Left hindlimb (tissue), 1 donor: ENCODE measurements at regions not wholly inside any gene's neighbourhood (a gene's known extent, or its start where the extent isn't known, plus 50 kb on each side); places are given as distances from the start of the nearest gene placed in this dataset.
A peak's percentile ranks its signal among the peaks of the same experiment; 100 is the strongest.

ENCODE experiments used
- DNase-seq: peaks from one replicate; pipeline ENCODE4 v3.0.0-alpha.2; 2018

GRCh38 chr13:63206461-63206860 is 1790.8 kb upstream of the PCDH20 start:
- no peak for DNase-seq

GRCh38 chr13:63201493-63201892 is 1785.8 kb upstream of the PCDH20 start:
- no peak for DNase-seq

- no peak for DNase-seq
Measured at GRCh38 chr13:63199508-63199907, 1783.9 kb upstream of the PCDH20 start.

GRCh38 chr13:63198071-63198470 is 1782.4 kb upstream of the PCDH20 start:
- peak; percentile 33 for DNase-seq

- no peak for DNase-seq
Measured at GRCh38 chr13:63195726-63196125, 1780.1 kb upstream of the PCDH20 start.

- no peak for DNase-seq
Measured at GRCh38 chr13:63190742-63191141, 1775.1 kb upstream of the PCDH20 start.

GRCh38 chr13:63190219-63190618 is 1774.6 kb upstream of the PCDH20 start:
- no peak for DNase-seq

- DNase-seq = no peak
Measured at GRCh38 chr13:63189712-63190111, 1774.1 kb upstream of the PCDH20 start.

- DNase-seq = peak; percentile 30
Measured at GRCh38 chr13:63184693-63185092, 1769.0 kb upstream of the PCDH20 start.

- DNase-seq = no peak
Measured at GRCh38 chr13:63175536-63175935, 1759.9 kb upstream of the PCDH20 start.

- DNase-seq = no peak
Measured at GRCh38 chr13:63167699-63168337, 1752.2 kb upstream of the PCDH20 start.

- DNase-seq = no peak
Measured at GRCh38 chr13:63166345-63166744, 1750.7 kb upstream of the PCDH20 start.

GRCh38 chr13:63163903-63164302 is 1748.3 kb upstream of the PCDH20 start:
- no peak for DNase-seq

- DNase-seq = no peak
Measured at GRCh38 chr13:63161219-63161618, 1745.6 kb upstream of the PCDH20 start.

- DNase-seq = no peak
Measured at GRCh38 chr13:63156816-63157215, 1741.2 kb upstream of the PCDH20 start.

- no peak for DNase-seq
Measured at GRCh38 chr13:63149375-63149774, 1733.7 kb upstream of the PCDH20 start.

- DNase-seq = no peak
Measured at GRCh38 chr13:63139277-63139676, 1723.6 kb upstream of the PCDH20 start.

GRCh38 chr13:63129995-63130394 is 1714.3 kb upstream of the PCDH20 start:
- no peak for DNase-seq

- no peak for DNase-seq
Measured at GRCh38 chr13:63128716-63129115, 1713.1 kb upstream of the PCDH20 start.

- DNase-seq = no peak
Measured at GRCh38 chr13:63124863-63125262, 1709.2 kb upstream of the PCDH20 start.

GRCh38 chr13:63120883-63121282 is 1705.2 kb upstream of the PCDH20 start:
- no peak for DNase-seq

GRCh38 chr13:63117710-63118109 is 1702.1 kb upstream of the PCDH20 start:
- DNase-seq = no peak

GRCh38 chr13:63112799-63113395 is 1697.2 kb upstream of the PCDH20 start:
- DNase-seq = no peak

GRCh38 chr13:63110466-63110865 is 1694.8 kb upstream of the PCDH20 start:
- no peak for DNase-seq
